HEK293T (cell line): ENCODE measurements at regions not wholly inside any gene's neighbourhood (a gene's known extent, or its start where the extent isn't known, plus 50 kb on each side); places are given as distances from the start of the nearest gene placed in this dataset.

Experiments used
- FOXA1 ChIP-seq: fragments of 450-650 bp; IDR thresholded peaks from 2 replicates; pipeline ENCODE4 v1.6.1; 2016; ENCODE audit warnings: mild to moderate bottlenecking
- FOXM1 ChIP-seq: fragments of 450-650 bp; IDR thresholded peaks from 2 replicates; pipeline ENCODE4 v1.6.1; 2017; ENCODE audit warnings: mild to moderate bottlenecking, borderline replicate concordance
- SUZ12 ChIP-seq: fragments of 450-650 bp; IDR thresholded peaks from 2 replicates; pipeline ENCODE4 v1.6.1; 2016; ENCODE audit warnings: mild to moderate bottlenecking

GRCh38 chr3:87761795-87762194, 297.0 kb downstream of the CGGBP1 start:
- TF ChIP-seq SUZ12, result no peak
- TF ChIP-seq FOXA1, result no peak
- TF ChIP-seq FOXM1, result no peak
